ENCODE measurements at regions not wholly inside any gene's neighbourhood (a gene's known extent, or its start where the extent isn't known, plus 50 kb on each side); places are given as distances from the start of the nearest gene placed in this dataset.

DNA sequence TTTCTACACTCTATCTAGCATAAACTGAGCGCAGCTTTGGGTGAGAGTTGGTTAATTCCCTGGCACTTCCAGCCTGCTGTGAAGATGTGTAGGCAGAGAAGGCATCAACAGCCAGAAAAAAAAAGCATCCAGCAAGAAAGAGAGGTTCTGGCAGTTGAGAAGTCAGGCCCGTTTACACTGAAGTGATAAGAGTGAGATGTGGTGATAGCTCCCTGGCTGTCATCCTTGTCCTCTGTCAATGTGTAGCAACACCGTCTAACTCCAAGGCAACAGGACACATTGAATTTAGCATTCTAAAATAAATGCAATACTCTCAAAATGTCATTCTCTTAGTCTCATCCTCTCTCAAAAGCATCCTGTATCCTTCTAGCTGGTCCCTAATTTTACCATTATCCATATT is 193.6 kb upstream of the BTBD3 start:
- TF ChIP-seq ZFP3 (CRISPR knock-in tag; IDR thresholded peaks at IDR 0.05): no peak
- TF ChIP-seq RARB (CRISPR knock-in tag; IDR thresholded peaks at IDR 0.05): no peak
- no peak for TF ChIP-seq SNAI2 (CRISPR knock-in tag; IDR thresholded peaks at IDR 0.05)
- TF ChIP-seq BACH2 (CRISPR knock-in tag; IDR thresholded peaks at IDR 0.05; ENCODE audit: borderline replicate concordance): no peak
- TF ChIP-seq, protein P1, sequence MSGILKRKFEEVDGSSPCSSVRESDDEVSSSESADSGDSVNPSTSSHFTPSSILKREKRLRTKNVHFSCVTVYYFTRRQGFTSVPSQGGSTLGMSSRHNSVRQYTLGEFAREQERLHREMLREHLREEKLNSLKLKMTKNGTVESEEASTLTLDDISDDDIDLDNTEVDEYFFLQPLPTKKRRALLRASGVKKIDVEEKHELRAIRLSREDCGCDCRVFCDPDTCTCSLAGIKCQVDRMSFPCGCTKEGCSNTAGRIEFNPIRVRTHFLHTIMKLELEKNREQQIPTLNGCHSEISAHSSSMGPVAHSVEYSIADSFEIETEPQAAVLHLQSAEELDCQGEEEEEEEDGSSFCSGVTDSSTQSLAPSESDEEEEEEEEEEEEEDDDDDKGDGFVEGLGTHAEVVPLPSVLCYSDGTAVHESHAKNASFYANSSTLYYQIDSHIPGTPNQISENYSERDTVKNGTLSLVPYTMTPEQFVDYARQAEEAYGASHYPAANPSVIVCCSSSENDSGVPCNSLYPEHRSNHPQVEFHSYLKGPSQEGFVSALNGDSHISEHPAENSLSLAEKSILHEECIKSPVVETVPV (CRISPR knock-in tag; IDR thresholded peaks at IDR 0.05): no peak
- no peak for TF ChIP-seq ZNF8 (CRISPR knock-in tag; IDR thresholded peaks at IDR 0.05)
- no peak for TF ChIP-seq ZC3H10 (CRISPR knock-in tag; IDR thresholded peaks at IDR 0.05)
- TF ChIP-seq, protein P2, sequence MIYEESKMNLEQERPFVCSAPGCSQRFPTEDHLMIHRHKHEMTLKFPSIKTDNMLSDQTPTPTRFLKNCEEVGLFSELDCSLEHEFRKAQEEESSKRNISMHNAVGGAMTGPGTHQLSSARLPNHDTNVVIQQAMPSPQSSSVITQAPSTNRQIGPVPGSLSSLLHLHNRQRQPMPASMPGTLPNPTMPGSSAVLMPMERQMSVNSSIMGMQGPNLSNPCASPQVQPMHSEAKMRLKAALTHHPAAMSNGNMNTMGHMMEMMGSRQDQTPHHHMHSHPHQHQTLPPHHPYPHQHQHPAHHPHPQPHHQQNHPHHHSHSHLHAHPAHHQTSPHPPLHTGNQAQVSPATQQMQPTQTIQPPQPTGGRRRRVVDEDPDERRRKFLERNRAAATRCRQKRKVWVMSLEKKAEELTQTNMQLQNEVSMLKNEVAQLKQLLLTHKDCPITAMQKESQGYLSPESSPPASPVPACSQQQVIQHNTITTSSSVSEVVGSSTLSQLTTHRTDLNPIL (CRISPR knock-in tag; IDR thresholded peaks at IDR 0.05; ENCODE audit: low read depth): no peak
- no peak for TF ChIP-seq TCF4 (CRISPR knock-in tag; IDR thresholded peaks at IDR 0.05; ENCODE audit: borderline replicate concordance)
- TF ChIP-seq PATZ1 (CRISPR knock-in tag; IDR thresholded peaks at IDR 0.05; ENCODE audit: borderline replicate concordance): no peak
- no peak for TF ChIP-seq ARNTL (CRISPR knock-in tag; IDR thresholded peaks at IDR 0.05; ENCODE audit: borderline replicate concordance, low read depth)
- TF ChIP-seq OSR1 (CRISPR knock-in tag; IDR thresholded peaks at IDR 0.05): no peak
- no peak for TF ChIP-seq CSDC2 (CRISPR knock-in tag; IDR thresholded peaks at IDR 0.05)
- no peak for TF ChIP-seq ISL1 (CRISPR knock-in tag; IDR thresholded peaks at IDR 0.05)
- TF ChIP-seq, protein P3, sequence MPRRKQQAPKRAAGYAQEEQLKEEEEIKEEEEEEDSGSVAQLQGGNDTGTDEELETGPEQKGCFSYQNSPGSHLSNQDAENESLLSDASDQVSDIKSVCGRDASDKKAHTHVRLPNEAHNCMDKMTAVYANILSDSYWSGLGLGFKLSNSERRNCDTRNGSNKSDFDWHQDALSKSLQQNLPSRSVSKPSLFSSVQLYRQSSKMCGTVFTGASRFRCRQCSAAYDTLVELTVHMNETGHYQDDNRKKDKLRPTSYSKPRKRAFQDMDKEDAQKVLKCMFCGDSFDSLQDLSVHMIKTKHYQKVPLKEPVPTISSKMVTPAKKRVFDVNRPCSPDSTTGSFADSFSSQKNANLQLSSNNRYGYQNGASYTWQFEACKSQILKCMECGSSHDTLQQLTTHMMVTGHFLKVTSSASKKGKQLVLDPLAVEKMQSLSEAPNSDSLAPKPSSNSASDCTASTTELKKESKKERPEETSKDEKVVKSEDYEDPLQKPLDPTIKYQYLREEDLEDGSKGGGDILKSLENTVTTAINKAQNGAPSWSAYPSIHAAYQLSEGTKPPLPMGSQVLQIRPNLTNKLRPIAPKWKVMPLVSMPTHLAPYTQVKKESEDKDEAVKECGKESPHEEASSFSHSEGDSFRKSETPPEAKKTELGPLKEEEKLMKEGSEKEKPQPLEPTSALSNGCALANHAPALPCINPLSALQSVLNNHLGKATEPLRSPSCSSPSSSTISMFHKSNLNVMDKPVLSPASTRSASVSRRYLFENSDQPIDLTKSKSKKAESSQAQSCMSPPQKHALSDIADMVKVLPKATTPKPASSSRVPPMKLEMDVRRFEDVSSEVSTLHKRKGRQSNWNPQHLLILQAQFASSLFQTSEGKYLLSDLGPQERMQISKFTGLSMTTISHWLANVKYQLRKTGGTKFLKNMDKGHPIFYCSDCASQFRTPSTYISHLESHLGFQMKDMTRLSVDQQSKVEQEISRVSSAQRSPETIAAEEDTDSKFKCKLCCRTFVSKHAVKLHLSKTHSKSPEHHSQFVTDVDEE (CRISPR knock-in tag; IDR thresholded peaks at IDR 0.05): no peak
- no peak for TF ChIP-seq ZFP30 (CRISPR knock-in tag; IDR thresholded peaks at IDR 0.05)
- no peak for TF ChIP-seq TOX (CRISPR knock-in tag; IDR thresholded peaks at IDR 0.05; ENCODE audit: borderline replicate concordance)
- ATAC-seq: no peak

GRCh38 chr20:11726026-11726425 is 191.7 kb upstream of the BTBD3 start:
- no peak for ATAC-seq
- TF ChIP-seq, protein P1 (CRISPR knock-in tag; IDR thresholded peaks at IDR 0.05): no peak

DNA sequence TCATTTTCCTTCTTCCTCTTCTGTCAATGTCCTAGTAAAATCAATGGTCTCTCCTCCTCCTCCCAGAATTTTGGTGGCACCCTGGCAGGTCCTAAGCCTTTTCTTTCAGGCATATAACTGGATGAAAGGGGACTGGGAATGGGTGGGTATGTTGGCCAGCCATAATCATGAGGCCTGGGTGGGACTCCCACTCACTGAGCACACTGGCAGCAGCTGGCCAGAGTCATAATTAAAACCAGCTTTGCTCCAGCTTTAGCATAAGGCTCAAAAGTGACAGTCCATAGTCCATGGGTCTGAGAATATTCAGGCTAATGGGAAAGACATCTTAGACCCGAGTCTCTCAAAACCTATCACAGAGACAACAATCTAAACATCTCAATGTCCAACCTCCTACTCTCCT is 190.0 kb upstream of the BTBD3 start:
- ATAC-seq: no peak
- TF ChIP-seq GLIS3 (CRISPR knock-in tag; IDR thresholded peaks at IDR 0.05): no peak
- TF ChIP-seq ARNTL (CRISPR knock-in tag; IDR thresholded peaks at IDR 0.05; ENCODE audit: borderline replicate concordance, low read depth): no peak
- peak; percentile 65 for TF ChIP-seq TCF4 (CRISPR knock-in tag; IDR thresholded peaks at IDR 0.05; ENCODE audit: borderline replicate concordance)
- TF ChIP-seq, protein P3 (CRISPR knock-in tag; IDR thresholded peaks at IDR 0.05): no peak
